ENCODE measurements at regions not wholly inside any gene's neighbourhood (a gene's known extent, or its start where the extent isn't known, plus 50 kb on each side); places are given as distances from the start of the nearest gene placed in this dataset.

DNA sequence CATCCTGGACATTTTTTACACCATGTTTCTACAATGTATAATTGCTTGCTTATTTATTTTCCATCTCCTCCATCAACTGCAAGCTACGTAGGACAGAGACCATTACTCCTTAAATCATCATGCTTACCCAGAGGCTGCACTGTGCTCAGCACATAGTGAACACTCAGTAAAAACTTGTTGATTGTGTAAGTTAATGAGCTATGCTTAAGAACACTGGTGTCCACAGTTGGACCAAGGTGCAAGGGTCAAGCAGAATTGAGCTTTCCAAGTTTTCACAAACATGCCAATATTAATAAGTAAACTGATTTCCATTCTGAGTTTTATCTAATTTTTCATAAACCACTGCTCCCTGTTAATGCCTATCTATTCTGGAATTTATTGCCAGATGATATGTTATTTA, 464.2 kb upstream of the TCF4 start:
- H3K18ac ChIP-seq (ENCODE audit: insufficient read length, low read depth, low read length), result no peak overlapping the region
- H2BK5ac ChIP-seq (ENCODE audit: insufficient read length, low read length), result no peak overlapping the region
- no peak overlapping the region for H2AK5ac ChIP-seq (ENCODE audit: insufficient read length, low read length)
- no peak overlapping the region for H4K5ac ChIP-seq (ENCODE audit: insufficient read length, low read depth, low read length)
- H4K8ac ChIP-seq (replicated peaks; ENCODE audit: insufficient read length, low read depth, low read length), result no peak overlapping the region
- H3K9me3 Mint-ChIP-seq, result peaks cover 10 to 16% of the 10 kb centered on the region in 2 experiments
- H2BK15ac ChIP-seq (ENCODE audit: low read depth, low read length), result no peak overlapping the region
- no peak overlapping the region for H3T11ph ChIP-seq (ENCODE audit: low read length)
- H3K9me3 ChIP-seq (ENCODE audit: control insufficient read depth, low read depth, low read length), result no peaks in the 10 kb centered on the region
- peaks cover 0 to 3% of the 10 kb centered on the region in 2 experiments; a peak in 1 of 4 replicates for H3K4me1 Mint-ChIP-seq
- no peaks in the 10 kb centered on the region for H3K27me3 ChIP-seq (ENCODE audit: insufficient read depth, low read length)
- H3K14ac ChIP-seq (ENCODE audit: insufficient read depth, low read length), result no peak overlapping the region
- no peaks in the 10 kb centered on the region for H3K23me2 ChIP-seq (ENCODE audit: insufficient read length, low read depth, low read length, poor library complexity, severe bottlenecking)
- peaks cover 2 to 17% (median 6%) of the 10 kb centered on the region in 3 experiments; a peak in 6 of 7 replicates for H3K36me3 Mint-ChIP-seq (ENCODE audit: insufficient read depth in 1 of 3, low read depth in 3 of 3)
- H3K4me2 ChIP-seq (ENCODE audit: insufficient read depth, insufficient read length, low read length), result no peak overlapping the region
- no peak overlapping the region for H2AFZ ChIP-seq (ENCODE audit: low read length)
- H3K79me2 ChIP-seq (ENCODE audit: insufficient read depth, low read length), result no peaks in the 10 kb centered on the region
- H2BK120ac ChIP-seq (ENCODE audit: low read depth, low read length, poor library complexity, severe bottlenecking), result no peak overlapping the region
- no peaks in the 10 kb centered on the region for H4K20me1 ChIP-seq (ENCODE audit: control insufficient read depth, insufficient read depth, insufficient read length)
- H3K23ac ChIP-seq (ENCODE audit: insufficient read length, low read depth, low read length), result no peak overlapping the region
- WGBS (ENCODE audit: extremely low coverage, insufficient read length, low lambda C conversion rate), result no CpG with 5 or more reads among the region's 1 CpG
- H3K79me1 ChIP-seq (ENCODE audit: insufficient read depth, low read depth, low read length, poor library complexity, severe bottlenecking), result no peaks in the 10 kb centered on the region
- no peak overlapping the region for H3K56ac ChIP-seq (ENCODE audit: insufficient read length, low read depth, low read length)
- H3K27ac Mint-ChIP-seq, result no peak overlapping the region; a peak in 1 of 7 replicates
- no peak overlapping the region for H4K91ac ChIP-seq (ENCODE audit: insufficient read length, low read depth, low read length)
- no peak for DNase-seq
- no peaks in the 10 kb centered on the region for H3K27me3 Mint-ChIP-seq (ENCODE audit: low read depth)
- no peak overlapping the region for H2BK12ac ChIP-seq (ENCODE audit: insufficient read length, low read depth, low read length)
- no peak overlapping the region for H3K4ac ChIP-seq (ENCODE audit: low read depth, low read length)
- H3K4me1 ChIP-seq (ENCODE audit: insufficient read depth, low read length), result no peaks in the 10 kb centered on the region
- TF ChIP-seq, protein P1, sequence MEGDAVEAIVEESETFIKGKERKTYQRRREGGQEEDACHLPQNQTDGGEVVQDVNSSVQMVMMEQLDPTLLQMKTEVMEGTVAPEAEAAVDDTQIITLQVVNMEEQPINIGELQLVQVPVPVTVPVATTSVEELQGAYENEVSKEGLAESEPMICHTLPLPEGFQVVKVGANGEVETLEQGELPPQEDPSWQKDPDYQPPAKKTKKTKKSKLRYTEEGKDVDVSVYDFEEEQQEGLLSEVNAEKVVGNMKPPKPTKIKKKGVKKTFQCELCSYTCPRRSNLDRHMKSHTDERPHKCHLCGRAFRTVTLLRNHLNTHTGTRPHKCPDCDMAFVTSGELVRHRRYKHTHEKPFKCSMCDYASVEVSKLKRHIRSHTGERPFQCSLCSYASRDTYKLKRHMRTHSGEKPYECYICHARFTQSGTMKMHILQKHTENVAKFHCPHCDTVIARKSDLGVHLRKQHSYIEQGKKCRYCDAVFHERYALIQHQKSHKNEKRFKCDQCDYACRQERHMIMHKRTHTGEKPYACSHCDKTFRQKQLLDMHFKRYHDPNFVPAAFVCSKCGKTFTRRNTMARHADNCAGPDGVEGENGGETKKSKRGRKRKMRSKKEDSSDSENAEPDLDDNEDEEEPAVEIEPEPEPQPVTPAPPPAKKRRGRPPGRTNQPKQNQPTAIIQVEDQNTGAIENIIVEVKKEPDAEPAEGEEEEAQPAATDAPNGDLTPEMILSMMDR (conservative IDR thresholded peaks at IDR 0.05), result no peak
- H2BK20ac ChIP-seq (ENCODE audit: low read depth, low read length, poor library complexity, severe bottlenecking), result no peak overlapping the region
- H3K27ac ChIP-seq (ENCODE audit: insufficient read length, low read depth, low read length), result no peak overlapping the region
- H3K4me3 Mint-ChIP-seq, result no peak overlapping the region
- H3K9ac ChIP-seq (ENCODE audit: extremely low read depth, insufficient read length, low read length), result no peak overlapping the region
